Suprapubic skin (tissue), 4 donors: ENCODE measurements at regions not wholly inside any gene's neighbourhood (a gene's known extent, or its start where the extent isn't known, plus 50 kb on each side); places are given as distances from the start of the nearest gene placed in this dataset.

Source experiments
- CTCF ChIP-seq, 2 donors: fragments of 200-600 bp in 1 of 2; fragments of 450-650 bp in 1 of 2; sonication (generic) in 1 of 2; IDR thresholded peaks; one replicate each; pipeline ENCODE4 v1.5.1; 2016 to 2019; ENCODE audit warnings: antibody characterized with exemption in 2 of 2, mild to moderate bottlenecking in 1 of 2, moderate library complexity in 1 of 2
- EP300 ChIP-seq: sonication (generic); formaldehyde crosslinking; IDR thresholded peaks from one replicate; pipeline ENCODE4 v1.6.1; 2017; ENCODE audit warnings: antibody characterized with exemption
- POLR2A ChIP-seq, 2 donors: fragments of 450-650 bp; IDR thresholded peaks; one replicate each; pipeline ENCODE4 v1.6.1; 2017; ENCODE audit warnings: antibody characterized with exemption in 2 of 2, mild to moderate bottlenecking in 2 of 2, moderate library complexity in 2 of 2
- POLR2AphosphoS5 ChIP-seq, 3 donors: sonication (generic); formaldehyde crosslinking; IDR thresholded peaks; one replicate each; pipeline ENCODE4 v1.6.1; 2017; ENCODE audit warnings: antibody characterized with exemption in 3 of 3

- TF ChIP-seq CTCF (IDR thresholded peaks at IDR 0.05) (no peak), POLR2A (IDR thresholded peaks at IDR 0.05) (no peak), POLR2AphosphoS5 (IDR thresholded peaks at IDR 0.05) (no peak), EP300 (no peak)
Observed at GRCh38 chr20:58002901-58003300, 225.6 kb downstream of the ANKRD60 start.
